GM12891 (cell line): ENCODE measurements at regions not wholly inside any gene's neighbourhood (a gene's known extent, or its start where the extent isn't known, plus 50 kb on each side); places are given as distances from the start of the nearest gene placed in this dataset.

Experiments used
- PAX5 ChIP-seq: IDR thresholded peaks from 2 replicates; pipeline ENCODE4 v1.6.1; 2011; ENCODE audit warnings: low read length, moderate library complexity, mild to moderate bottlenecking; ENCODE audit not compliant: insufficient read depth, severe bottlenecking
- POLR2A ChIP-seq: IDR thresholded peaks from 2 replicates; pipeline ENCODE4 v1.6.1; 2011; ENCODE audit warnings: low read depth, low read length, control low read depth
- POLR2AphosphoS5 ChIP-seq: IDR thresholded peaks from 2 replicates; pipeline ENCODE4 v1.6.1; 2011; ENCODE audit warnings: low read depth, low read length, control low read depth
- SPI1 ChIP-seq: IDR thresholded peaks from 2 replicates; pipeline ENCODE4 v1.6.1; 2011; ENCODE audit warnings: low read depth, low read length, control low read depth
- TAF1 ChIP-seq: IDR thresholded peaks from 2 replicates; pipeline ENCODE4 v1.6.1; 2011; ENCODE audit warnings: low read depth, low read length, control low read depth

DNA sequence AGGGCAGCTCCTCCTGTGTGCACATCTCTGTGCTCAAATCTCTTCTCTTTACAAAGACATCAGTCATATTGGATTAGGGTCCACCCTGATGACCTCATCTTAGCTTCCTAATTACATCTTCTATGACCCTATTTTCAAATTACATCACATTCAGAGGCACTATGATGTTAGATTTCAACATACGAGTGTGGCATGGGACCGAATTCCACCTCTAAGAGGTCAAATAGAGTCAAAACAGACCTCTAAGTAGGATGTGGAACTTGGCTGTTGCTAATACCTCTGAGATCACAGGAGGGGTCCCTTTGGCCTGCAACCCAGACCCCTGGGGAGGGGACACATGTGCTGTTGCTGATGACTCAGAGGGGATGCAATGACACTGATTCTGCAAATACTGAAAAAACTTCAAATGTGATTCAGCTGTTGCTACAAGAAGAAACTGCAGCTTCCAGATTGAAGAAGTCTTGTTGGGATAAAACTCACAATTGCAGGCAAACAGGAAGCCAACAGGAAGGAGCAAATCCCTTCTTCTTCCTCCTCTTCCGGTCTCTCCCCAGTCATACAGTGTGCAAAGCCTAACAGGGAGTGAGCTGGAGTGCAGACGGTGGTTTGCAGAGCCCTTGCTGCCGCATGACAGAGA is 216.2 kb downstream of the MYLK4 start:
- TF ChIP-seq POLR2A, result no peak
- no peak for TF ChIP-seq TAF1
- TF ChIP-seq POLR2AphosphoS5, result no peak
- no peak for TF ChIP-seq PAX5
- no peak for TF ChIP-seq SPI1
